ENCODE measurements at regions not wholly inside any gene's neighbourhood (a gene's known extent, or its start where the extent isn't known, plus 50 kb on each side); places are given as distances from the start of the nearest gene placed in this dataset.

GRCh38 chr1:226479474-226479873 is 69.1 kb upstream of the STUM start:
- H4K20me1 ChIP-seq (ENCODE audit: low read length) = no peaks in the 10 kb centered on the region
- no peaks in the 10 kb centered on the region for H3K36me3 ChIP-seq (ENCODE audit: low read depth, low read length)
- intact Hi-C loops (cut with micrococcal nuclease) = loop anchor here (2.0 kb wide), 2 partner anchors 31 to 73 kb away; no protein-coding TSS in a partner anchor
- TF ChIP-seq EZH2 (IDR thresholded peaks at IDR 0.05; ENCODE audit: low read length, unreplicated experiment) (no peak), EZH2phosphoT487 (IDR thresholded peaks at IDR 0.05; ENCODE audit: borderline replicate concordance, low read length) (no peak)
- TF ChIP-seq, protein P1, sequence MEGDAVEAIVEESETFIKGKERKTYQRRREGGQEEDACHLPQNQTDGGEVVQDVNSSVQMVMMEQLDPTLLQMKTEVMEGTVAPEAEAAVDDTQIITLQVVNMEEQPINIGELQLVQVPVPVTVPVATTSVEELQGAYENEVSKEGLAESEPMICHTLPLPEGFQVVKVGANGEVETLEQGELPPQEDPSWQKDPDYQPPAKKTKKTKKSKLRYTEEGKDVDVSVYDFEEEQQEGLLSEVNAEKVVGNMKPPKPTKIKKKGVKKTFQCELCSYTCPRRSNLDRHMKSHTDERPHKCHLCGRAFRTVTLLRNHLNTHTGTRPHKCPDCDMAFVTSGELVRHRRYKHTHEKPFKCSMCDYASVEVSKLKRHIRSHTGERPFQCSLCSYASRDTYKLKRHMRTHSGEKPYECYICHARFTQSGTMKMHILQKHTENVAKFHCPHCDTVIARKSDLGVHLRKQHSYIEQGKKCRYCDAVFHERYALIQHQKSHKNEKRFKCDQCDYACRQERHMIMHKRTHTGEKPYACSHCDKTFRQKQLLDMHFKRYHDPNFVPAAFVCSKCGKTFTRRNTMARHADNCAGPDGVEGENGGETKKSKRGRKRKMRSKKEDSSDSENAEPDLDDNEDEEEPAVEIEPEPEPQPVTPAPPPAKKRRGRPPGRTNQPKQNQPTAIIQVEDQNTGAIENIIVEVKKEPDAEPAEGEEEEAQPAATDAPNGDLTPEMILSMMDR (conservative IDR thresholded peaks at IDR 0.05; ENCODE audit: low read depth, low read length) = no peak
- H3K27ac ChIP-seq (ENCODE audit: low read length) = peak overlapping the region; percentile 64
- H3F3A ChIP-seq (ENCODE audit: low read length, unreplicated experiment) = no peaks in the 10 kb centered on the region
- no peak overlapping the region for H3K9ac ChIP-seq (ENCODE audit: low read length)
- no TSS peak for BruUV-seq (replicated peaks)
- no peaks in the 10 kb centered on the region for H3K79me2 ChIP-seq (ENCODE audit: low read length)
- POLR2A ChIA-PET (ENCODE audit: unreplicated experiment) = interaction anchor here (0.6 kb wide), 1 partner anchor 71 kb away, joined by 5 read pairs; the partner anchor contains the start of gene PARP1
- peaks cover 51% of the 10 kb centered on the region for H3K4me1 ChIP-seq (ENCODE audit: insufficient read depth, low read length)
- H3K4me2 ChIP-seq (ENCODE audit: low read length) = peak overlapping the region; percentile 50
- CTCF ChIA-PET = no interaction called here
- no peaks in the 10 kb centered on the region for H3K27me3 ChIP-seq (ENCODE audit: low read length)
- ATAC-seq (peak; percentile 75), DNase-seq (peak; percentile 91)
- no peaks in the 10 kb centered on the region for H3K9me2 ChIP-seq (replicated peaks; ENCODE audit: low read length)
- H3K4me3 ChIP-seq (ENCODE audit: low read length) = no peak overlapping the region
- H3K9me3 ChIP-seq (ENCODE audit: low read length) = no peaks in the 10 kb centered on the region
- 0 out of 2 replicates have a peak overlapping the region, but pooled peaks have one; percentile 2 for H2AFZ ChIP-seq (ENCODE audit: low read length)

- BruUV-seq (replicated peaks) = no TSS peak
- ChIA-PET POLR2A (ENCODE audit: unreplicated experiment) (no interaction called here), CTCF (interaction anchor here (0.5 kb wide), 1 partner anchor 73 kb away, joined by 3 read pairs; no protein-coding TSS in a partner anchor)
- H2AFZ ChIP-seq (ENCODE audit: low read length) = no peak overlapping the region
- no peak overlapping the region for H3K4me2 ChIP-seq (ENCODE audit: low read length)
- no peaks in the 10 kb centered on the region for H4K20me1 ChIP-seq (ENCODE audit: low read length)
- ATAC-seq (no peak), DNase-seq (no peak)
- TF ChIP-seq EZH2phosphoT487 (IDR thresholded peaks at IDR 0.05; ENCODE audit: borderline replicate concordance, low read length) (no peak), EZH2 (IDR thresholded peaks at IDR 0.05; ENCODE audit: low read length, unreplicated experiment) (no peak)
- TF ChIP-seq, protein P1 (conservative IDR thresholded peaks at IDR 0.05; ENCODE audit: low read depth, low read length) = no peak
- no peak overlapping the region for H3K27ac ChIP-seq (ENCODE audit: low read length)
- no peak overlapping the region for H3K9ac ChIP-seq (ENCODE audit: low read length)
- H3K9me2 ChIP-seq (replicated peaks; ENCODE audit: low read length) = no peaks in the 10 kb centered on the region
- H3K4me1 ChIP-seq (ENCODE audit: insufficient read depth, low read length) = peaks cover 51% of the 10 kb centered on the region
- no peaks in the 10 kb centered on the region for H3K9me3 ChIP-seq (ENCODE audit: low read length)
- H3F3A ChIP-seq (ENCODE audit: low read length, unreplicated experiment) = no peaks in the 10 kb centered on the region
- H3K4me3 ChIP-seq (ENCODE audit: low read length) = no peak overlapping the region
- intact Hi-C loops (cut with micrococcal nuclease) = no loop called here
- H3K36me3 ChIP-seq (ENCODE audit: low read depth, low read length) = no peaks in the 10 kb centered on the region
- H3K79me2 ChIP-seq (ENCODE audit: low read length) = no peaks in the 10 kb centered on the region
- no peaks in the 10 kb centered on the region for H3K27me3 ChIP-seq (ENCODE audit: low read length)
Observed at GRCh38 chr1:226480461-226480860, 68.1 kb upstream of the STUM start.

DNA sequence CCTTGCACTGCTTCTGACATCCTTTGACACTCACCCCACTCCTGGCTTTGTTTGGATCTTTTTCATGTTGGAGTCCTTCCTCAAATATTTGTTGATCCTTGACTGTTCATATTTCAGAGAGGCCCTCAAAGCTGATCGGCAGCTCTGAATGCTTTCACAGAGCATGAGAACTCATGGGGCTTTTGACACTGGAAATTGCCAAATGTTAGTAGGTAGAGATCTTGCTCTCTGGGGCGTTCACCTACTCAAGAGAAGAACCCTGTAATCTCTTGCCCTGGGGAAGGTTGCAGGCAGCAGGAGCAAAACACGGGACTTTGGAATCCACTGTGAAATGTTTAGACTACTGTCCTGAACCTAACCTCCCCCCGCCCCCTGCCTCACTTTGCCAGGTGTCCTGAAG is 67.4 kb upstream of the STUM start:
- no peaks in the 10 kb centered on the region for H4K20me1 ChIP-seq (ENCODE audit: low read length)
- ChIA-PET POLR2A (ENCODE audit: unreplicated experiment) (no interaction called here), CTCF (no interaction called here)
- ATAC-seq = no peak
- H3F3A ChIP-seq (ENCODE audit: low read length, unreplicated experiment) = no peaks in the 10 kb centered on the region
- no TSS peak for BruUV-seq (replicated peaks)
- H3K9ac ChIP-seq (ENCODE audit: low read length) = no peak overlapping the region
- DNase-seq = no peak
- H3K36me3 ChIP-seq (ENCODE audit: low read depth, low read length) = no peaks in the 10 kb centered on the region
- H3K27ac ChIP-seq (ENCODE audit: low read length) = no peak overlapping the region
- H3K4me1 ChIP-seq (ENCODE audit: insufficient read depth, low read length) = peaks cover 49% of the 10 kb centered on the region
- no peaks in the 10 kb centered on the region for H3K79me2 ChIP-seq (ENCODE audit: low read length)
- no peak overlapping the region for H3K4me2 ChIP-seq (ENCODE audit: low read length)
- TF ChIP-seq EZH2phosphoT487 (IDR thresholded peaks at IDR 0.05; ENCODE audit: borderline replicate concordance, low read length) (no peak), EZH2 (IDR thresholded peaks at IDR 0.05; ENCODE audit: low read length, unreplicated experiment) (no peak)
- TF ChIP-seq, protein P1 (conservative IDR thresholded peaks at IDR 0.05; ENCODE audit: low read depth, low read length) = no peak
- no peaks in the 10 kb centered on the region for H3K27me3 ChIP-seq (ENCODE audit: low read length)
- intact Hi-C loops (cut with micrococcal nuclease) = no loop called here
- no peak overlapping the region for H2AFZ ChIP-seq (ENCODE audit: low read length)
- H3K4me3 ChIP-seq (ENCODE audit: low read length) = no peak overlapping the region
- H3K9me3 ChIP-seq (ENCODE audit: low read length) = no peaks in the 10 kb centered on the region
- no peaks in the 10 kb centered on the region for H3K9me2 ChIP-seq (replicated peaks; ENCODE audit: low read length)

Measured in PC-3 (cell line).